Suppressor macrophage (primary cell): ENCODE measurements at regions not wholly inside any gene's neighbourhood (a gene's known extent, or its start where the extent isn't known, plus 50 kb on each side); places are given as distances from the start of the nearest gene placed in this dataset.

ENCODE experiments used
- DNase-seq, 4 experiments: peaks; one replicate each; pipeline ENCODE4 v3.0.0-alpha.2; 2020 to 2022

GRCh38 chr11:97794876-97795275 is 1225.9 kb upstream of the CNTN5 start:
- no peak for DNase-seq

- no peak for DNase-seq
These were observed 1219.9 kb upstream of the CNTN5 start for GRCh38 chr11:97800891-97801290.

GRCh38 chr11:97814325-97814959 is 1206.3 kb upstream of the CNTN5 start:
- no peak for DNase-seq

- no peak for DNase-seq
These were observed 1205.1 kb upstream of the CNTN5 start for GRCh38 chr11:97815667-97816066.

GRCh38 chr11:97832451-97832850 is 1188.3 kb upstream of the CNTN5 start:
- DNase-seq = no peak

GRCh38 chr11:97833412-97833811 is 1187.3 kb upstream of the CNTN5 start:
- DNase-seq = no peak

- DNase-seq = no peak
These were observed 1176.7 kb upstream of the CNTN5 start for GRCh38 chr11:97844016-97844415.

- no peak for DNase-seq
These were observed 1173.0 kb upstream of the CNTN5 start for GRCh38 chr11:97847730-97848129.

- no peak for DNase-seq
These were observed 1170.0 kb upstream of the CNTN5 start for GRCh38 chr11:97850701-97851100.

GRCh38 chr11:97854357-97854756 is 1166.4 kb upstream of the CNTN5 start:
- DNase-seq = no peak

GRCh38 chr11:97854877-97855276 is 1165.9 kb upstream of the CNTN5 start:
- no peak for DNase-seq

- DNase-seq = no peak
These were observed 1164.1 kb upstream of the CNTN5 start for GRCh38 chr11:97856666-97857065.

- DNase-seq = no peak
These were observed 1160.5 kb upstream of the CNTN5 start for GRCh38 chr11:97860237-97860636.

- DNase-seq = no peak
These were observed 1158.7 kb upstream of the CNTN5 start for GRCh38 chr11:97862021-97862420.

GRCh38 chr11:97865424-97866012 is 1155.2 kb upstream of the CNTN5 start:
- DNase-seq = no peak

- no peak for DNase-seq
These were observed 1148.9 kb upstream of the CNTN5 start for GRCh38 chr11:97871816-97872215.

GRCh38 chr11:97880209-97880608 is 1140.5 kb upstream of the CNTN5 start:
- DNase-seq = no peak

- DNase-seq = no peak
These were observed 1137.7 kb upstream of the CNTN5 start for GRCh38 chr11:97883086-97883485.

GRCh38 chr11:97888641-97889040 is 1132.1 kb upstream of the CNTN5 start:
- no peak for DNase-seq

- DNase-seq = no peak
These were observed 1130.3 kb upstream of the CNTN5 start for GRCh38 chr11:97890466-97890865.

- no peak for DNase-seq
These were observed 1127.1 kb upstream of the CNTN5 start for GRCh38 chr11:97893612-97894011.

- DNase-seq = no peak
These were observed 1125.8 kb upstream of the CNTN5 start for GRCh38 chr11:97894978-97895377.

GRCh38 chr11:97895572-97895971 is 1125.2 kb upstream of the CNTN5 start:
- no peak for DNase-seq

- DNase-seq = no peak
These were observed 1117.9 kb upstream of the CNTN5 start for GRCh38 chr11:97902828-97903227.

- DNase-seq = no peak
These were observed 1115.6 kb upstream of the CNTN5 start for GRCh38 chr11:97905101-97905500.
